Right cardiac atrium (tissue), 5 donors: ENCODE measurements at regions not wholly inside any gene's neighbourhood (a gene's known extent, or its start where the extent isn't known, plus 50 kb on each side); places are given as distances from the start of the nearest gene placed in this dataset.

Experiments
- ATAC-seq, 2 donors: fragments of 200-7000 bp; cut with Tn5 transposase; one replicate each; pipeline versions ENCODE4 v1.8.0 to v1.9.1; 2020; ENCODE audit warnings: moderate library complexity in 2 of 2, mild to moderate bottlenecking in 1 of 2
- DNase-seq, 3 donors: peaks; one replicate each; pipeline ENCODE4 v3.0.0-alpha.2; 2020
- H3K27ac ChIP-seq: one replicate; pipeline ENCODE4 v1.5.1; 2013; ENCODE audit warnings: mild to moderate bottlenecking, low read length, control low read depth, moderate library complexity
- H3K27me3 ChIP-seq: one replicate; pipeline ENCODE4 v1.6.1; 2013; ENCODE audit not compliant: control insufficient read depth, insufficient read depth
- H3K4me1 ChIP-seq: one replicate; pipeline ENCODE4 v1.6.1; 2013; ENCODE audit warnings: low read length; ENCODE audit not compliant: control insufficient read depth, insufficient read depth
- H3K4me3 ChIP-seq: one replicate; pipeline ENCODE4 v1.5.1; 2013; ENCODE audit warnings: low read length, control low read depth
- H3K9me3 ChIP-seq: one replicate; pipeline ENCODE4 v1.6.1; 2013; ENCODE audit warnings: low read length; ENCODE audit not compliant: control insufficient read depth
- WGBS: extraction: QIAGEN DNeasy Blood & Tissue Kit; methylation state at CpG from one replicate; pipeline ENCODE4 v1.1.7; 2013; 5-methylcytosine and 5-hydroxymethylcytosine counted together
- intact Hi-C, 4 donors: fragments of 100-400 bp; cut with DNase I; formaldehyde crosslinking; loops; one replicate each; pipeline versions ENCODE4 v1.11.0 to v1.14.0; 2022 to 2023
- donor health status: healthy with polysubstance abuse.
- donor health status: DM: no; HTN: yes; CAD: no.
- donor health status: DM: no; HTN: no; CAD: no.
- donor health status: DM: no; HTN: yes; CAD: no; lungs with severe emphysema.
- donor health status: DM: yes; HTN: yes; CAD: no.

GRCh38 chr6:167540796-167541195 lies 215.9 kb downstream of the TTLL2 start:
- 82% methylated on average over 7 of the region's 7 CpGs for WGBS
- H3K4me1 ChIP-seq = peaks cover 2% of the 10 kb centered on the region
- no peaks in the 10 kb centered on the region for H3K9me3 ChIP-seq
- ATAC-seq (no peak), DNase-seq (no peak)
- no peak overlapping the region for H3K4me3 ChIP-seq
- no peak overlapping the region for H3K27ac ChIP-seq
- no peaks in the 10 kb centered on the region for H3K27me3 ChIP-seq
- intact Hi-C loops = no loop called here

GRCh38 chr6:167541544-167541943 lies 216.7 kb downstream of the TTLL2 start:
- Histone ChIP-seq H3K4me1 (peaks cover 2% of the 10 kb centered on the region), H3K4me3 (no peak overlapping the region), H3K9me3 (no peaks in the 10 kb centered on the region), H3K27me3 (no peaks in the 10 kb centered on the region), H3K27ac (no peak overlapping the region)
- DNase-seq (no peak), ATAC-seq (no peak)
- 95% methylated on average over 6 of the region's 6 CpGs for WGBS
- intact Hi-C loops = no loop called here

DNA sequence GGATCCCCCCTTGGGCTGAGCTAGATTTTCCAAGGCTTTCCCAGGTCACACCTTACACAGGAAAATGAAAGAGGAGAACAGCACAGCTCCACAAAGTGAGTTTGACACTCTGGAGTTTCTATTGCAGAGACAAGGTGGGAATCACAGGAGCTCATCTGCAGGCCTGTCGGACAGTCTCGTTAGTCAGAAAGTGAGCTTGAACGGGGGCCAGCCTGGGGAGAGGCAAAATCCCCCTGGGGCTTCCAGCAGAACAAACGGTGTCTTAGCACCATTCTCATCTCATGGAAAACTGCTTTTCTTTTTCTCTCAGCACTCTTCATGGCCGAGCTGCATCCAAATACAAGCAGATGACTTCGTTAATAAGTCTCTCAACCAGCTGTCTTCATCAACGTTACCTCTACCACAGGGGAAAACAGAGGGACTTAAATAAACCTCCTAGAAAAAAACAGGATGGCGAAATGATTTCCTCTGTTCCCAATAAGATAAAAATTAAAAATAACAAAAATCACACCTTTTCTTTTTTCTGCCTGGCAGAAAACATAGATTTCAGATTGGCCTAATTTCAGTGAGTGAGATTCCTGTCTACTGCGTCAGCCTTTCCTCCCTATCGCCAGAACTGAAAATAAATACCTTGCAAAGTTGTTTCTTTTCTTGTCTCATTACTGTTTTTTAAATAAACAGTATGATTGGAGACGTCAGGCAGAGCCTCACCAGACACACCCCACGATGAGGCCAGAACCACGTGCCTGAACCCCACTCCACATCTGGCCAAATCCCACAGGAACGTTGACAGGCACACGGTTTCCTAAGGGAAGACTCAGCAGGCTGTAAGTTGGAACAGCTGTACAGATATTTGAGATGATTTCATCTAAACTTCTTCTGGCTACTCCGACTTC lies 219.0 kb downstream of the TTLL2 start:
- intact Hi-C loops = no loop called here
- Histone ChIP-seq H3K27me3 (no peaks in the 10 kb centered on the region), H3K4me3 (no peak overlapping the region), H3K27ac (no peak overlapping the region), H3K4me1 (peaks cover 2% of the 10 kb centered on the region), H3K9me3 (no peaks in the 10 kb centered on the region)
- DNase-seq (peak in 2 of 3 donors; percentile 46 to 73), ATAC-seq (peak; percentile 65 to 83)
- 31% methylated on average over 16 of the region's 16 CpGs for WGBS

GRCh38 chr6:167546611-167547327 lies 221.9 kb downstream of the TTLL2 start:
- H3K4me3 ChIP-seq = no peak overlapping the region
- ATAC-seq (no peak), DNase-seq (no peak)
- H3K9me3 ChIP-seq = no peaks in the 10 kb centered on the region
- H3K27me3 ChIP-seq = no peaks in the 10 kb centered on the region
- intact Hi-C loops = no loop called here
- WGBS = 94% methylated on average over 32 of the region's 32 CpGs
- H3K4me1 ChIP-seq = peaks cover 9% of the 10 kb centered on the region
- no peak overlapping the region for H3K27ac ChIP-seq

GRCh38 chr6:167547328-167547692 lies 222.4 kb downstream of the TTLL2 start:
- H3K4me3 ChIP-seq = no peak overlapping the region
- ATAC-seq = no peak

GRCh38 chr6:167547751-167548150 lies 222.9 kb downstream of the TTLL2 start:
- Histone ChIP-seq H3K27me3 (no peaks in the 10 kb centered on the region), H3K4me3 (no peak overlapping the region), H3K4me1 (peaks cover 12% of the 10 kb centered on the region), H3K9me3 (no peaks in the 10 kb centered on the region), H3K27ac (no peak overlapping the region)
- 57% methylated on average over 7 of the region's 7 CpGs for WGBS
- no peak for DNase-seq
- no peak for ATAC-seq
- intact Hi-C loops = no loop called here

More at GRCh38 chr6:167547328-167547692, 222.4 kb downstream of the TTLL2 start:
- intact Hi-C loops = no loop called here
- H3K4me1 ChIP-seq = peaks cover 11% of the 10 kb centered on the region
- no peak overlapping the region for H3K27ac ChIP-seq
- no peak for DNase-seq
- H3K9me3 ChIP-seq = no peaks in the 10 kb centered on the region
- H3K27me3 ChIP-seq = no peaks in the 10 kb centered on the region

GRCh38 chr6:167548451-167548850 lies 223.6 kb downstream of the TTLL2 start:
- 95% methylated on average over 5 of the region's 5 CpGs for WGBS
- no peak overlapping the region for H3K27ac ChIP-seq
- DNase-seq (no peak), ATAC-seq (no peak)
- intact Hi-C loops = no loop called here
- H3K4me1 ChIP-seq = peaks cover 10% of the 10 kb centered on the region
- H3K4me3 ChIP-seq = no peak overlapping the region
- H3K27me3 ChIP-seq = no peaks in the 10 kb centered on the region
- H3K9me3 ChIP-seq = no peaks in the 10 kb centered on the region

- H3K9me3 ChIP-seq = no peaks in the 10 kb centered on the region
- intact Hi-C loops = no loop called here
- peaks cover 10% of the 10 kb centered on the region for H3K4me1 ChIP-seq
- H3K4me3 ChIP-seq = no peak overlapping the region
- no peaks in the 10 kb centered on the region for H3K27me3 ChIP-seq
- ATAC-seq (no peak), DNase-seq (peak in 1 of 3 donors; percentile 65)
- H3K27ac ChIP-seq = no peak overlapping the region
- 75% methylated on average over 9 of the region's 9 CpGs for WGBS
Measured at GRCh38 chr6:167549213-167549612, 224.3 kb downstream of the TTLL2 start.

DNA sequence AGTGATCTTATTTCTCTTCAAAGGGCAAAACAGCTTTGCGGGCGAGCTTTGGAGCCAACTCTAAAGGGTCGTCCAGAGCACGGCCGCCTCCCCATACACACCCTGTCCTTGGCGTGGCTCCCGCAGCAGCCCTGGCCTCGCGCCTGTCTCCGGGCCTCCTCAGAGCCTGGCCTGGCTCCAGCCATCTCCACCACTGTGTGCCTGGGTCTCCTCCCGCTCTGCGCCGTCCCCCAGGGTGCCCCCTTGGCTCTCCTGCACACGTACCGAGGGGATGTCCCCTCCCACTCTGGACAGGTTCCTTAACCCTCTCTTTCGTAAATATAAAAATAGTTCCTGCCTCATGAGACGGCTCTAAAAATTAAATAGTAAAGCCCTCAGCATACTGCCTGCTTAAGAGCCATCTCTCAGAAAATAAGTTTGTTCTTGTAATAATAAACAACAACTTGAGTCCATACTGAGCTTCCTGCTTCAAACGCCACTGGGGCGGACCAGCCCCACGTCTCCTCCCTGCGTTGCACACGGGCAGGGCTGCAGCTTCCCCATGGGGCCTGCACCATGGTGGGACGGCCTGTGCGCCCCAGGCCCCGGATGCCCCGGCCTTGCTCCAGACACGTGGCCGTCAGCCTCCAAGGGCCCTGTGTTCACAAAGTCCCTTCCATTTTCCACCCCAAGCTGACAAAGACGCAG lies 226.2 kb downstream of the TTLL2 start:
- WGBS = 24% methylated on average over 29 of the region's 29 CpGs
- DNase-seq (peak; percentile 95 to 99 (median 97)), ATAC-seq (peak; percentile 97 to 98)
- intact Hi-C loops = no loop called here
- no peaks in the 10 kb centered on the region for H3K27me3 ChIP-seq
- H3K4me3 ChIP-seq = no peak overlapping the region
- peaks cover 10% of the 10 kb centered on the region for H3K4me1 ChIP-seq
- H3K27ac ChIP-seq = peak overlapping the region; percentile 22
- no peaks in the 10 kb centered on the region for H3K9me3 ChIP-seq

DNA sequence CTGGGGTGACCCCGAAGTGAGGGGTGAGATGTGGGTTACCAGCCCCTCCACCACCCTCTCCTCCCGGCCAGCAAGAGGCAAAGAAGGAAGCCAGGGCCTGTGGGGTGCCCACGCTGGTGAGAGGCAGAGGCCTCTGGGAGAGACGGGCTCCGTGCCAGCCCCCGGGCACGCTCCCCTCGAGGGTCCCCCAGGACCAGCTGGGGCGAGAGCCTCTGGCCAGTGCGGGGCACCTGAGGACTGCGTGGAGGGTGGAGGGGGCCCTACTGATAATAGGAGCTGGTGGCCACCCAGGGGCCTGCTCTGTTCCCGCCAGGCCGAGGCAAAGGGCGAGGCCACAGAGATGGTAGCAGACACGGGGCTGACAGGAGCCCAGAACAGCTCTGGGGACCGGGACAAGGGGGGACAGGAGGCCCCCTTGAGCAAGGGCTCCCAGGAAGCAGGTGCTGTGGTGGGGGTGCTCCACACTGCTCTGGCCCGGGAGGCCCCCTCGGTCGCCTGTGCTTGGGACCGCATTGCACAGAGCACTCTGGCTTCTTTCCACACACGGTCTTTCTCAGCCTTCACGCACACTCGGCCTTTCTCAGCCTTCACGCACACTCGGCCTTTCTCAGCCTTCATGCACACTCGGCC lies 226.9 kb downstream of the TTLL2 start:
- Histone ChIP-seq H3K4me1 (peaks cover 10% of the 10 kb centered on the region), H3K9me3 (no peaks in the 10 kb centered on the region), H3K4me3 (no peak overlapping the region), H3K27ac (peak overlapping the region; percentile 22), H3K27me3 (no peaks in the 10 kb centered on the region)
- intact Hi-C loops = no loop called here
- DNase-seq (peak in 2 of 3 donors; percentile 69), ATAC-seq (peak; percentile 18 to 20)
- WGBS = 85% methylated on average over 26 of the region's 26 CpGs
